Testis (tissue), 2 donors: ENCODE measurements at regions not wholly inside any gene's neighbourhood (a gene's known extent, or its start where the extent isn't known, plus 50 kb on each side); places are given as distances from the start of the nearest gene placed in this dataset.

Experiments used
- POLR2A ChIP-seq: fragments of 450-650 bp; IDR thresholded peaks from one replicate; pipeline ENCODE4 v1.6.1; 2017; ENCODE audit warnings: antibody characterized with exemption, mild to moderate bottlenecking, moderate library complexity
- TF ChIP-seq, protein P1 (sequence below), 3 experiments: fragments of 450-650 bp in 2 of 3; fragments of 200-600 bp in 1 of 3; sonication (generic) in 1 of 3; IDR thresholded peaks; one replicate each; pipeline ENCODE4 v1.5.1; 2016 to 2019; ENCODE audit warnings: antibody characterized with exemption in 3 of 3, mild to moderate bottlenecking in 2 of 3, moderate library complexity in 1 of 3

DNA sequence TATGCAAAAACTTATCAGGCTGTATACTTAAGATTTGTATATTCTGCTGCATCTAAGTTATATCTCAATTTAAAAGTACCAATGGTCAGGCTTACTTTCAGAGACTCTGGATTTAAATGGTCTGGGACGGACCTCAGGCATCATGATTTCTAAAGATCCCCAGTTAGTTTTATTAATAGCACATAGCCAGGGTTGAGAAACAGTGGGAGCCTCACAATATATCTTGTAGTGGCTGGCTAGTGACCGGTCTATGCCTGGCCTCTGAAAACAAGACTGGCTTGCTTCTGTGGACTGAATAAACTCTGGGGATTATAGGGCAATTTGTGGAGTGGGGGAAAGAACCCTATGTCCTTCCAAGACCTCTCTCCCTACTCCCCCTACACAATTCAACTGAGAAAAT, 162.5 kb upstream of the SLC1A4 start:
- TF ChIP-seq POLR2A, result no peak
- TF ChIP-seq, protein P1, sequence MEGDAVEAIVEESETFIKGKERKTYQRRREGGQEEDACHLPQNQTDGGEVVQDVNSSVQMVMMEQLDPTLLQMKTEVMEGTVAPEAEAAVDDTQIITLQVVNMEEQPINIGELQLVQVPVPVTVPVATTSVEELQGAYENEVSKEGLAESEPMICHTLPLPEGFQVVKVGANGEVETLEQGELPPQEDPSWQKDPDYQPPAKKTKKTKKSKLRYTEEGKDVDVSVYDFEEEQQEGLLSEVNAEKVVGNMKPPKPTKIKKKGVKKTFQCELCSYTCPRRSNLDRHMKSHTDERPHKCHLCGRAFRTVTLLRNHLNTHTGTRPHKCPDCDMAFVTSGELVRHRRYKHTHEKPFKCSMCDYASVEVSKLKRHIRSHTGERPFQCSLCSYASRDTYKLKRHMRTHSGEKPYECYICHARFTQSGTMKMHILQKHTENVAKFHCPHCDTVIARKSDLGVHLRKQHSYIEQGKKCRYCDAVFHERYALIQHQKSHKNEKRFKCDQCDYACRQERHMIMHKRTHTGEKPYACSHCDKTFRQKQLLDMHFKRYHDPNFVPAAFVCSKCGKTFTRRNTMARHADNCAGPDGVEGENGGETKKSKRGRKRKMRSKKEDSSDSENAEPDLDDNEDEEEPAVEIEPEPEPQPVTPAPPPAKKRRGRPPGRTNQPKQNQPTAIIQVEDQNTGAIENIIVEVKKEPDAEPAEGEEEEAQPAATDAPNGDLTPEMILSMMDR (IDR thresholded peaks at IDR 0.05), result no peak
